ENCODE measurements at regions not wholly inside any gene's neighbourhood (a gene's known extent, or its start where the extent isn't known, plus 50 kb on each side); places are given as distances from the start of the nearest gene placed in this dataset.

DNA sequence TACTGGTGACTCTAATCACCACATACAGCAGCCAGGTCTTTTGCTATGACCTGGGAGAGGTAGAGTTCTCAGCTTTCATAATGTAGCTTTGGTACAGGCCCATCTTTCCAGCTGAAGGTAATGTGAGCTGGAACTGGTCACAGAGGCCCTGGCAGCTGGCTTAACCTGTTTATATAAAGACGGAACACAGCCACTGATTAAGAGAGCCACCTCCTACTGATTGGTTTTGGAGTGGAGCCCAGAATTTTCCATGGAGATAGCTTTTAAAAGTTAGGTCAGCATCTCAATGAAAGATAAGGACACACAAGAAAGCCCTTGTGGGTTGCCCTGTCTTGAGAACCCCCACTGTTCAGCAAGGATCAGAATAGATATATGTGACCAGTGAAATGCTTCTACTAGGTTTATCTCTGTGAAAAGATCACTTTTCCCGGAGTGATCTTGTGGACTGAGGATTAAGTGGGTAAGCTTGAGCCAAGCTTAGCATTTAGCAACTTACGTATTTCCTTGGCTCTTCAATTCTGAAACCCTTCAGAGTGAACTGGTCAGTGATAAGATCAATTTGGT lies 213.7 kb upstream of the CITED2 start:
- DNase-seq: peak; percentile 92

DNA sequence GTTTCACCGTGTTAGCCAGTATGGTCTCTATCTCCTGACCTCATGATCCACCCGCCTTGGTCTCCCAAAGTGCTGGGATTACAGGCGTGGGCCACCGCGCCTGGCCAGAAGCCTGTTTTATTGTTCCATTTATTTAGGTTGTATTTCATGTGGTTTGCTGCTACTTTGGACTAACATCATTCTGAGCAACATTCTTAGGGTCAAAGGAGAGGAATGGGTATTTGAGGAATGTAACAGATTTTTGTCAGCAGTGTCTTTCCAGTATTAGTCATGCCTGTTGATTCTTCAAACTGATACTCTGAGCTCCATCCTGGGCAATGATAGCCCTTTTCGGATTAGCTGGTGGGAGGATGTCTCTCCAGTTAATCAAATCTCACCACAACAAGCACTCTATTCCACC lies 213.0 kb upstream of the CITED2 start:
- DNase-seq: no peak

DNA sequence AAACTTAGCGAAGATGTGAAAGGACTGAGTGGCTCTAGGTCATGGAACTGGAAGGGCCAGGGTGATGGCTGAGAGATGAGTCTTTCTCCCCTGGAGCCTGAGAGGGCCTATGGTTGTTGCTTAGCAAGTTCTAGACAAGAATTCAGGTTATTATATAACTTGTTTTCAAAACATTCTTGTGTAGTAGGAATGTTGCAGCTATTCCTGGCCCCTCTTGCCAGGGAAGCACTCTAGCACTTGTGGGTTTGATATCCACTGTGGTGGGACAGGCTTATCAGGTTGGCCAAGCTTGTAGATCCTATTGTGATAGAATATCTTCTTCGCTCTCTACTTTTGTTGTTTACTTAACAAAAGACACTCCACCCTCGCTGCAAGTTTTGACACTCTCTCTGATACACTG lies 211.8 kb upstream of the CITED2 start:
- no peak for DNase-seq

DNA sequence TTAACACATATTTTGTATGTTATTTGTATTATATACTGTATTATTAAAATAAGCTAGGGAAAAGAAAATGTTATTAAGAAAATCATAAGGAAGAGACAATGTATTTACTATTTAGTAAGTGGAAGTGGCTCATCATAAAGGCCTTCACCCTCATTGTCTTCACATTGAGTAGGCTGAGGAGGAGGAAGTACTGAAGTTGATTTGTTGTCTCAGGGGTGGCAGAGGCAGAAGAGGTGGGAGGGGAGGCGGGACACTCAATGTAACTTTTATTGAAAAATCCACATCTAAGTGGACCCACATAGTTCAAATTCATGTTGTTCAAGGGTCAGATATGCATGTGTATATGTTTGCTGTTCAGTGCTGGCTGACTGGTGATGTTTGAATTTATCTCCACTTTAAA lies 210.2 kb upstream of the CITED2 start:
- no peak for DNase-seq

DNA sequence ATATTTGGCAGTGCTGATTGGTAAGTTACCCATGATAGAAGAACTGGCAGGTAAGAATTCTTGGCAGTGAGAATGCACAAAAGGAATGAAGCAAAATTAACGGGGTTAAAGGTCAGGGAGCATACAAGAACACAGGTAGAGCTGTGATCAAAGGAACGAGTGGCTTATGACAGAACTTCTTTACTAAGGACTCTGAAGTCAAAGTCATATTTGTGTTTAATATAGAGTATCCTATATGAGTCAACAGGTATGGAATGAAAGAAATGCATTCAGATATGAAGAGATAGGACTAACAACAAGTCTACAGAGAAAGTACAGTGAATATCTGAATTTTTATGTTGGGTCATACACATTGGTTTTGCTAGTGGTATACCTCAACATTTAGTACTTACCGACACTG lies 209.0 kb upstream of the CITED2 start:
- DNase-seq: no peak

DNA sequence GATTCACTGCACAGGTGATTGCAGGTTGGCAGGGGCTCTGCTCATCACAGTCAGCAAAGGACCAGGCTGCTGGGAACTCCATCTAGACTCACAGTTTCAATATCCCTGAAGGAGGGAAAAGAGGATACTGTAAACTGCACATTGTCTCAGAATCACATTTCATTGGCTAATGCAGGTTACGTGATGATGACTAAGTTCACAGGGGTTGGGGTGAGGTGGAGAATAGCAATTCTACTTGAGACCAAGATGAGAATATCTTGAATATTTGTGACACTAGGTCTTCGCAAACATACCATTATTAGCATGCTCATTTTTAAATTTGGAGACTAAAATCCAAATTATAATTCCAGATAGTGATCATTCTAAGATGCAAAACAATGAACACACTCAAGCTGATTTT lies 208.5 kb upstream of the CITED2 start:
- DNase-seq: no peak

DNA sequence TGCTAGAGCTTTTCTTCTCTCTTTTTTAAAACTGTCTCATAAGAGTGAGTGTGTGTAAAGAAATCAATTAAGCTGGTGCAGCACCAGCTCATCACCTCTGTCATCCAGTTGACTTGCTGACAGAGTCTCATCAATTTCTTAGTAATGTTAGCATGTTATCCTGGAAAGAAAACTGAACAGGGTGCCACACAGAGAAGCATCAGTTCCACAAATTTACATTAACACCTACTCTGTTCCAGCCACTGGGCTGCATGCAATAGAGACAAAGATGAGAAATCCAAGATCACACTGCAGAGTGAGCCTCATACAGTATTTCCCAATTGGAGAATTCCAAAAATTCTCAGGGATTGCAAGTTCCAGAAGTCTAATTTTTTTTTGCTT lies 207.0 kb upstream of the CITED2 start:
- no peak for DNase-seq

DNA sequence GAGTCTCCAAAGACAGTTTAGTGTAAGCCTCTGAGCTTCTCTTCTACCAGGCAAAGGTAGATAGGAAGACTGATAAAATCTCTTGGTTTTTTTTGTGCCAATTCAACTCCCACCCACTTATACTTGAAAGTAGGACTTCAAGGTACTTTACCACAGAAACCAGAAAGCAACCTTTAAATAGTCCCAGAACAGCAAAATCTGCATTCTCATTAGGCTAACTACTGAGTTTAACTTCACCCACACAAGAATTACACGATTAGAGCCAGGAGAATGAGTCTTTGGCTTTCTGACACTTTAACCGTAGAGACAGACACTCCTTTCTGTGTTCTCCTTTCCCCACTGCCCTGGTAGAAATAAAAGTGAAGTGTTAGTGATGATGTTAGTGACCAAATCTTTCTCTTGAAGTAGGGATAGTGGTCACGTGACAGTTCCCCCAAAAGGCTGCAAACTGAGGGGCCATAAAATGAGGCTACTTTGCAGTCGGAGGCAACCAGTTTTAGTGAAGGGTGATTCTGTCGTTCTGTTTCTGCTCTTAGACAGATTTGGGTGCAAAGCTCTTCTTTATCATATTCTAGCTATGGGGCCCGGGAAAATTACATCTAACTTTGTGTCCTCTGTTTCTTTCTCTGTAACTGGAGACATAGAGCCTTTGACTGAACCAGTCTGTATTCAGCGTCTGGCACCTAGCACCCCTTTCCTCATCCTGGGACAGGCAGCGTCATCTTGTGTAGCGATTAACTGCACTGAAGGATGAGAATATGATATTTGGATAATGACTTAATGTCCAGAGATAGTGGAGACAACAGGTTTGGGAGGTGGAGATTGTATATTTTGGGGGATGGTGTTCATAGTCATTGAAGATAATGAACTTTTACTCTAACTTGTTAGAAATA lies 206.4 kb upstream of the CITED2 start:
- DNase-seq: no peak

DNA sequence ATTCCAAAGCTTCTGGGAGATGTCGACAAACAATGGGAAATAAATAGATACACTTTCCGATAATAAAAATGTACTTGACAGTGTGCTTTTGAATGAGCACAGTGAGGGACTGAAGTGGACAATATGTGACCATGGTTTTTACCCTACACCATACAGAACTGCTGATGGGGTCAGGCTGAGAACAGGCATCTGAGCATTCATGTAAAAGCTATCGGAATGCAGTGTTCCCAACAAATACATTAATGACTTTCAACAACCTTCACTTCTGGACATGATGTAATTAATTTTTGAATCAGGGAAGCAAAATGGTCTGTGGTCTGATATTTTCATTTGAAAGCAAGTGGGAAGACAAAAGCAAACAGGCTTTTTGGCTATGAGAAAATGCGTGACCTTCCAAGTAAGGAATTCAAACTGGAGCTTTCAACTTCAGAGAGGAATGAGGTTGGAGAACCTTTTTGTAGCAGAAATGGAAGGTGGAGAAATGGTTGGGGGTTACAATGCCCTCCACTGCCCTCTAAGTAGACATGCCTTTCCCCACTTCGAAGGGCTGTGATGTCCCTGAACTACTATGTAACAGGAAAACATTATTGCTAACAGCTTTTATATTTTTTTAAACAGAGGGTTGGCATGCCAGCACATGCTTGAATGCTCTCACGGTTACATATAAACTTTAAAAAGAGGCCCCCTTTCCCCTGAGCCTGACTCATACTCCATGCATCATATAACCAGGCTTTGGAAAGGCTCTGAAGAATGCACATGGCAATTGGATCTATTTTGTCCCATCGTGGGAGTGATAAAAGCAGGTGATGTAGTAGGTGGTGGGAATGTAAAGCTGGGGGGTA lies 203.5 kb upstream of the CITED2 start:
- DNase-seq: no peak

DNA sequence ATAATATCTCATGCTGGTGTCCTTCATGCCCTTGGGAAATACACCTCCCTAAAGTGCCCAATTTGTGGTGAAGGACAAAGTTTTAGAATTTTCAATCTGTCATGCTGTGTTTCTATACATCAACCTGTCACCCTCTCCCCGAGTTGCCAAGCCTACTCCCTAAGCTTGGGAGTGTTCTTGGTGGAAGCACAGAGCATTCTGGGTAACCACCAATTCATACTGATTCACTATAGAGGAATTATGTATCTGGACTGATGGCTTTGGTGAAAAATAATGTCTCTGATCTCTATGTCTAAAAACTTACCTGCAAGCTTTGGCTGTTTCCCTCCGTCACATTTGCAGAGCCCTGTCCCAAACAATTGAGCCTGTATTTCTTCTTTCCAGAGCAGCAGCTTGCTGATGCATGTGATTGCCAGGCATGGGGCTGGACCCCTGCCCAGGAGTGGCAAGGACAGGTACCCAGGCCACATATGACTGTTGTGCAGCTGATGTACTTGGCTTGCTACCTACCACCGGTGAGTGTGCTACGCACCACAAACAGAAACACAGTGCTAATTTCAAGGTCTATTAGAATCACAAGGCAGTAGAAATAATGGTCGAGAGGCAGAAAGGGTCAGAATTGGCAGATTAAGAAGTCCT lies 202.8 kb upstream of the CITED2 start:
- no peak for DNase-seq

DNA sequence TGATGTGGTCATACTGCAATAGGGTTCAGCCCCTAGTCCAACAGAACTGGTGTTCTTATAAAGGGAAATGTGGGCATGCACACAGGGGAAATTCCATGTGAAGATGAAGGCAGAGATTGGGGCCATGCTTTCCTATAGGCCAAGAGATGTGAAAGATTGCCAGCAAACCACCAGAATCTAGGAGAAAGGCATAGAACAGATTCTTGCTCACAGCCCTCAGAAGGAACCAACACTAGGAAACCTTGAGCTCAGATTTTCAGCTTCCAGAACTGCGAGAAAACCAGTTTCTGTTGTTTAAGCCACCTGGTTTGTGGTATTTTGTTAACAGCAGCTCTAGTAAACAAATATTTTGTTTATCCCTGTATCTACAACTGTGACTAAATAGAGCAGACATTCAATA lies 197.6 kb upstream of the CITED2 start:
- no peak for DNase-seq

DNA sequence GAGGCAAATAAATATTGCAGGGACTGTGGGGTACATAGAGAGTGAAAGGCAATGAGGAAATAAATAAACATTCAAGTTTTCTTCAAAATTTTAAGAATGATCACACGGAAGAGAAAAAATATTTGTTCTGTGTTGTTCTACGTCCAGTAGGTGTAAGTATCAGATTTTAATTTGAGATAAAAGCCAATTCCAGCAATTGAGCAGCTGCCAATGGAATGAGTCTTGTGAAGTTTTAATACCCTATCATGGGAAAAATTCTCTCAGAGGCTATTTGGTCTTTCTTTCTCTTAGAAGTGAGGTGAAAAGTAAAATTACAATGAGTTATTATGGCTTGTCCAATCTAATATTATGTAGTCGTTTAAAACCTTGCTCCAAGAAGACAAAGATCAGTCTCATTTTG lies 195.7 kb upstream of the CITED2 start:
- DNase-seq: no peak

DNA sequence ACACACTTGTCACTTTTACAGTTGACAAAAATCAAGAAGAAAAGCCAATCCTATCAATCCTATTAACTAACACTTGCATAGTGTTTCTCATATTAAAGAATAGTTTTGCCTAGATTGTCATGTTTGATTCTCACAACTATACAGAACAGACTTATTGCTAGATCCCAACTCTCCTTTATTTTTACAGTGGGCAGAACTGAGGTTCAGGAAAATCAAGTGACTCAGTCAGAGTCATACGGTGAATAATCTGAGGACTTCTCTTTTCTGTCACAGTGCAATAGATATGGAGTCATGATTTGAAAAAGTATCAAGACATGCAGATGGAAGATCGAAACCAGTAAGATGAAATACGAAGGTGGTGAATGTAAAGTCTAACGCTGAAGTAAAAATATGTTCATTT lies 195.1 kb upstream of the CITED2 start:
- no peak for DNase-seq

DNA sequence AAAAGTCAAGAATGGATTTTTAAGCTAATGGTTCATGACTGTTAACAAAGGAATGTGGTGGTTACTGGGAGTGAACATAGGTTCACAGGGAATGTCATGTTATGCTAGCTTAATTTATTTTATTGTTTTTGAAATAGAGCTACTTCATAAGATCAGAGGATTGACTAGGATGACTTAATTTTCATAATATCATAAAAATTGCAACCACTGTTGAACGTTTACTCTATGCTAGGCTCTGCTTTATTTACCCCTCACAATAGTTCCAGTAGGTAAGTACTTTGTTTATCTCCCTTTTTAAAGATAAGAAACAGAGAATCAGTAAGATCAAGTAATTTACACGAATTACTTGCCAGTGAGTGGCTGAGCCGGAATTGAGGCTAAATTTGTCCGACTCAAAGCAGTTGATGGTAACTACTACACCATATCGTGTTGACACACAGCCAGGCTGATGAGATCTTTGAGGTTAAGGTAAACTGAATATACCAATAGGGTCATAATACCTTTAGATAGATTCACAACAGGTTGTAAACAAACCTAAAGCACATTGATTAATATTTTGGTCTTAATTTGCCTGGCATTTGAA lies 194.6 kb upstream of the CITED2 start:
- no peak for DNase-seq

DNA sequence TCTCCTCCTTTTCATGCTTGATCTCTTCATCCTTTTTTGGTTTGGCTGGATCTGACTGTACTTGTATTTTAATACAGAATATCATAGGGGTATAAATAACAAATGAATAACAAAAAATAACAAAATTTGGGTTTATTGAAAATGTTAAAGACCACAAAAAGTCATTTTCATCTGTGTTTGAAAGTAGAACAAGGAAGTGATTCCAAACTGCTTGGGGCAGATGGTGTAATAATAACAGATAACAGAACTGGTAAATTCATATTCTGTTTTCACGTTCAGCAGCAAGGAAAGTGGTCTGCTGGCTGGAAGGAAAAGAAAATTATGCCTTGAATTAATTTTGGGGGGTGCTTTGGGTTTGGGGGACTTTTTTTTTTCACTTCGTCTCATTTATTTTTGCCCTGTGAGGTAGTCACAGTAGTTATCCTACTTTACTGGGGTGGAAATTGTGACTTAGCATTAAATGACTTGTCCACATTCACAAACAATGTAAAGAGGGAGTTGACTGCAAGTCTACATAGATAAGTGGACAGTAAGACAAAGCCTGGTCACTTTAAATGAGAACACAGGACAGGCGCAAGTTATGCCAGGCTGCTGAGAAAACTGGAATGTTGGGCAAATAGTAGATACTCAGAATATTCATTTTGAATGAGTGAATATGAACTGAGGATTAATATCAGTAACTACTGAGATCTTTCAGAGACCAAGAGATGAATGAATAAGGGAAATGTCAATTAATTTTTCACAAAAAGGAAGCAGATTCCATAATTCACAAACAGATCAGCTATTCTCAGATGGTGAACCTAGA lies 193.9 kb upstream of the CITED2 start:
- DNase-seq: no peak

DNA sequence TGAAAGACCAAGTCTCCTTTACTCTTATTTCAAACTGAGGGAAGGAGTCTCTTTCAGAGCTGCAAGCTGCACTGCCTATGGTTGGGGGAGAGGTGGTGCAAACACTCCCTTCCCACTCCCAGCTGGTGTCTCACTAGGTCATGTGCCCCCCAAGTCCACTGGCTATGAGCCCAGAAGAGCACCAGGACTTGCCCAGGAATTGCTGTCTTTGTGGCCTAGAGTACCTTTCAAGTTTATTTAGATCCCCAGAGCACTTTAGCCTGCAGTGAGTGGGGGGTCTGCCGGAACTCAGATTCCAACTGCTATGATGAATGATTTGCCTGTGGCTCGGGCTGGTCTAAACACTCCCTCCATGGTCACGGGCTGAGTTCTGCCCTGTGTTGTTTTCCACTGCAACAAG lies 192.6 kb upstream of the CITED2 start:
- no peak for DNase-seq

DNA sequence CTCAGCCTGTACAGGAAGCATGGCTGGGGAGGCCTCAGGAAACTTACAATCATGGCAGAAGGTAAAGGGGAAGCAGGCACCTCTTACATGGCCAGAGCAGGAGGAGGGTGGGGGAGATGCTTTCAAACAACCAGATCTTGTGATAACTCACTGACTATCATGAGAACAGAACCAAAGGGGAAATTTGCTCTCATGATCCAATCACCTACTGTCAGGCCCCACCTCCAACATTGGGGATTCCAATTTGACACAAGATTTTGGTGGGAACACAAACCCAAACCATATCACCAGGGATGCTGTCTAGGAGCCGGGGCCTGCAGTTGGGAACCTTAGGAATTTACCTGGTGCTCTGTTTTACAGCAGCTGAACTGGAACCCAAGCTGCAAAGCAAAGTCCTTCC lies 191.1 kb upstream of the CITED2 start:
- no peak for DNase-seq

DNA sequence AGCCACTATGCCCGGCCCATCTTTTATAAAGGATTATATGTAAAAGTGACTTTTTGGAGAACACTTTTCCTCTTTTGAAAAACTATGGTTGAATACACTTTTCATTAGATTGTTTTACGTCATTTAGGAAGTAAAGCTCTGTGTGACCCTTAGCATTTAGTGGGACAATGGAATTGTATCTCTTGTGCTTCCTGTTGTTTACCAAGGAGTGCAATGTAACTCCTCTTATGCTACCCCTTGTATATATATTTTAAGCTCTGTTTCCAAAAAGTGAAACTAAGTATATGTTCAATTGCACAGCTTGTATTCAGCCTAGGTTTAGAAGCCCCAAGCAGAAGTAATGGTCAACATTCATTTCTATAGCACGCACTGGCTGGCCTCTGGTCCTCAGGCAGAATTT lies 183.1 kb upstream of the CITED2 start:
- DNase-seq: no peak

DNA sequence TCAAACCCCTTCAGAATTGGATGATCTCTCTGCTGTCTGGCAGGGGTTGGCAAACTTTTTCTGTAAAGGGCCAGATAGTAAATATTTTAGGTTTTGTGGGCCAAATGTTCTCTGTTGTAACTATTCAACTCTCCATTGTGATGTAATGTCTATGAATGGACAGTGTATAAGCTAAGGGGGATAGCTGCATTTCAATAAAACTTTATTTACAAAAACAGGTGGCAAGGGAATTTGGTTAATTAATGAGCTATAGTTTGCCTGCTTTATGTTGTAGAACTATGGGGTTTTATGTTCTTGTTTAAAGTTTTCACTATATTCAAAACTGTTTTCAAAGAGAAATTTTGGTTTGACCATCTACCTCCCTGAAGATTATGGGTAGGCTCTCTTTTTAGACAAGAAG lies 182.1 kb upstream of the CITED2 start:
- DNase-seq: no peak

DNA sequence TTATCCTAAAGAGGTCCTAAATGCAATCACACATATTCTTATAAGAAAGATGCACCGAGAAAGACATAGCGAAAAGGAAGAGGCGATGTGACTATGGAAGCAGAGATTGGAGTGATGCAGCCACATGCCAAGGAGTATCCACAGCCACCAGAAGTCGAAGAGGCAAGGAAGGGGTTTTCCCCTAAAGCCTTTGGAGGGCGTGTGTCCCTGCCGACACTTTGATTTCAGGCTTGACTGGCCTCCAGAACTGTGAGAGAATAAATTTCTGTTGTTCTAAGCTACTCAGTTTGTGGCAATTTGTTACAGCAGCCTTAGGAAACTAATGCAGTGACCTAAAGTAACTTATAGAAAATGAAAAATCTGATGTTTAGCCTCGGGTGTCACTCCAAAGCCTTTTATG lies 179.5 kb upstream of the CITED2 start:
- DNase-seq: no peak

DNA sequence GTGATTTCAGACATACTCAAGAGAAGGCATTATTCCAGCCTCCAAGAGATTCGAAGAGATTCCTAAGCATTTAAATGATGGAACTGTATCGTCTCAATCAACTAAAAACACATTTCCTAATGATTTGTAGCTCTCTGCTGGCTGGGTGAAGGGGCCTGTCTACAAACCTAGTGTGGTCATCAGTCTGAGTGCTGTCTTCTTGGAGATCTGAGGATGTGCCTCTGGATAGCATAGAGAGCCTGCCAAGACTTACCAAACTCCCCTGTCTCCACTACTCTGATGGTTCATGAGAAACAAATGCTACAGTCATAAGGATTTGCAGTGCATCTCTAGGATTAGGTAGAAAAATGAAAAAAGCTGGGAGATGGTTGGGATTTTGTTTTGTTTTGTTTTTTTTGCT lies 176.9 kb upstream of the CITED2 start:
- DNase-seq: no peak

DNA sequence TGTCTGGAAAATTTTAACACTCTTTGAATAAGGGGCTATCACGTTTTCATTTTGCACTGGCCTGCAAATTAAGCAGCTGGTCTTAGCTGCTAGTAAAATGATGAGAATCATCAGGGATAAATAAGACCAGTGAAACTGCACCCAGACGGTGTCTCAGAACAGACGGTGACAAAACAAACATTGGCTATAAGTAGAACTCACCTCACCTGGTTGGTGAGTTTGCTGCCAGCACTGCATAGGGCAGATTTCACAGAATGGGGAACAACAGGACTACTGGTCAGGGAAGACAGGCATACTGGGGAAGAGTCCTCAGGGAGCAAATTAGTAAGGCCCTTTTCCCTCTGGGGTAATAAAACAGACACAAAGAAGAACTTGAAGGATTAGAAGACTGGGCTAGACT lies 175.9 kb upstream of the CITED2 start:
- no peak for DNase-seq
